Small intestine (tissue), 7 donors: ENCODE measurements at regions not wholly inside any gene's neighbourhood (a gene's known extent, or its start where the extent isn't known, plus 50 kb on each side); places are given as distances from the start of the nearest gene placed in this dataset.
"Not testable (repeated sequence)": the region's sequence is repeated elsewhere in the genome, so short reads cannot be mapped to it uniquely, and the experiment has no call there.

Experiments
- DNase-seq, 2 donors: peaks; one replicate each; pipeline versions ENCODE4 v3.0.0 to v3.0.0-alpha.2; 2013
- FAIRE-seq: peaks from 2 replicates; lab custom pipeline; 2012; peaks lifted over from hg19 to GRCh38; lab: Jason Lieb, UNC
- H3K27ac ChIP-seq, 3 donors: one replicate each; pipeline ENCODE4 v1.5.1; 2013; ENCODE audit warnings: low read length in 2 of 3, mild to moderate bottlenecking in 2 of 3, control low read depth in 1 of 3, inconsistent platforms in 1 of 3, low read depth in 1 of 3, moderate library complexity in 1 of 3
- H3K27me3 ChIP-seq, 3 donors: one replicate each; pipeline ENCODE4 v1.6.1; 2013; ENCODE audit warnings: low read length in 3 of 3, inconsistent platforms in 1 of 3; ENCODE audit not compliant: control insufficient read depth in 3 of 3, insufficient read depth in 3 of 3
- H3K36me3 ChIP-seq, 3 donors: one replicate each; pipeline ENCODE4 v1.6.1; 2013; ENCODE audit warnings: low read length in 3 of 3, inconsistent platforms in 1 of 3, low read depth in 1 of 3, mild to moderate bottlenecking in 1 of 3, moderate library complexity in 1 of 3; ENCODE audit not compliant: control insufficient read depth in 3 of 3, insufficient read depth in 2 of 3
- H3K4me1 ChIP-seq, 3 donors: one replicate each; pipeline ENCODE4 v1.6.1; 2013; ENCODE audit warnings: low read length in 2 of 3, inconsistent platforms in 1 of 3, low read depth in 1 of 3, mild to moderate bottlenecking in 1 of 3, moderate library complexity in 1 of 3; ENCODE audit not compliant: control insufficient read depth in 3 of 3, insufficient read depth in 2 of 3
- H3K4me3 ChIP-seq, 3 donors: one replicate each; pipeline ENCODE4 v1.5.1; 2013; ENCODE audit warnings: low read length in 3 of 3, control low read depth in 1 of 3, inconsistent platforms in 1 of 3, low read depth in 1 of 3, mild to moderate bottlenecking in 1 of 3, moderate library complexity in 1 of 3
- H3K9me3 ChIP-seq, 2 donors: one replicate each; pipeline ENCODE4 v1.6.1; 2013; ENCODE audit warnings: low read depth in 1 of 2, low read length in 1 of 2; ENCODE audit not compliant: control insufficient read depth in 2 of 2, insufficient read depth in 1 of 2
- WGBS, 3 donors: extraction: QIAGEN DNeasy Blood & Tissue Kit; methylation state at CpG; one replicate each; pipeline ENCODE4 v1.1.7; 2013; 5-methylcytosine and 5-hydroxymethylcytosine counted together
- donor health status: healthy with polysubstance abuse.
- donor health status: control.
- donor health status: control.
- donor health status: Bipolar disorder and iron deficiency.
- donor health status: healthy.

DNA sequence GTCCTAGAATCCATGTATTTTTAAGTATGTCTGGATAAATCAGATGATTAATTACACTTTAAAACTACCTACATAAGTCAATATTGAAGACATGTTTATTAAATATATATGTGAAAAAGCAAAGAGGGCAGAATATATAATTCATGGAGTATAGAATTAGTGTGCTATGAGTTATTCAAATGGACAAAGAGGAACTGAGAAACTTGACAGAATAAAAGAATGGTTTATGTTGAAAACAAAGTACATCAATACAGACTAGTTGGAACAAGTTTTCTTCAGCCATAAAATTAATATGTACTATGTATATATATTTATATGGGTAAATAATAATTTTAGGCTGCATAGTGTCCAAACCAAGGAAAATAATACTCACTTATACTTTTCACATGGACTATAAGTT, 173.5 kb downstream of the NPFFR2 start:
- no peak for FAIRE-seq

DNA sequence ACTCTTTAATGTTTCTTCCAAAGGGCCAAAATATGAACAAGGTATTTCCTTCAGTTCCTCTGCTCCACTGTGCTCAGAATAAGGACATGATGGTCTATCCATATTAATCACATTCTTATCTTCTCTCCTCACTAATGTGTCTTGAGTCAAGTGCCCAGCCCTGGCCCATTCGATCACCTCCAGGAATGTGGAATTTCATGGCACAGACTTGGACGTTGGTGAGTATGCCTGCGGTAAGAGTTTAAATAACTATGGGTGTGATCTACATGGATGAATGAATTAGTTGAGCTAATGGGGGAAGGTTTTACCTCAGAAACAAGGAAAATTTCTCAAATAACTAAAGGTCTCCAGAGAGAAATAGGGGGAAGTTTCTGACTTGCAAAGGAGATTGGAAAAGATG, 174.0 kb downstream of the NPFFR2 start:
- peaks cover 0 to 3% (median 0%) of the 10 kb centered on the region in 3 donors for H3K27me3 ChIP-seq
- H3K4me3 ChIP-seq = no peak overlapping the region
- H3K9me3 ChIP-seq = no peaks in the 10 kb centered on the region
- no peak for DNase-seq
- no peaks in the 10 kb centered on the region for H3K4me1 ChIP-seq
- H3K36me3 ChIP-seq = no peaks in the 10 kb centered on the region
- 69 to 79% (median 72%) methylated on average over 3 of the region's 3 CpGs for WGBS, 3 donors
- FAIRE-seq = no peak
- no peak overlapping the region for H3K27ac ChIP-seq

More for the DNA sequence above, 173.5 kb downstream of the NPFFR2 start:
- Histone ChIP-seq H3K27me3 (peaks cover 0 to 3% (median 0%) of the 10 kb centered on the region in 3 donors), H3K4me3 (no peak overlapping the region), H3K4me1 (no peaks in the 10 kb centered on the region), H3K36me3 (no peaks in the 10 kb centered on the region), H3K27ac (no peak overlapping the region), H3K9me3 (no peaks in the 10 kb centered on the region)
- no peak for DNase-seq

DNA sequence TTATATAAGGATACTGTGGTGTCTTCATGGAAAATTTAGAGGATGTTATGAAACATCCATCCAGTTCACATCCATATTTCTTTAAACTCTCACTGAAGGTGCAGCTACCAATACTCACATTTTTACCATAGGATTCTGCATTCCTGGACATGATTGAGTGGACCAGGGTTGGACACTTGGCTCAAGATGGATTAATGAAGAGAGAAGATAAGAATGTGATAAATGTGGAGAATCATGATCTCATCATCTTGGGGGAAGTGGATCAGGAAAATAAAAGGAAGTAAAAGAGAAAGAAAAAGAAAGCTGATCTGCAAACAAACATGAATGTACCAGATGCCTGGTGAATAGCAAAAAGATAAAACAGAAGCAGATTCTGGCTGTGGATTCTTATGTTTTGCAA, 175.4 kb downstream of the NPFFR2 start:
- FAIRE-seq (no peak), DNase-seq (no peak)
- H3K4me1 ChIP-seq = no peaks in the 10 kb centered on the region
- H3K27ac ChIP-seq = no peak overlapping the region
- no peak overlapping the region for H3K4me3 ChIP-seq
- no peaks in the 10 kb centered on the region for H3K9me3 ChIP-seq
- H3K27me3 ChIP-seq = peaks cover 0 to 3% (median 0%) of the 10 kb centered on the region in 3 donors
- H3K36me3 ChIP-seq = no peaks in the 10 kb centered on the region

DNA sequence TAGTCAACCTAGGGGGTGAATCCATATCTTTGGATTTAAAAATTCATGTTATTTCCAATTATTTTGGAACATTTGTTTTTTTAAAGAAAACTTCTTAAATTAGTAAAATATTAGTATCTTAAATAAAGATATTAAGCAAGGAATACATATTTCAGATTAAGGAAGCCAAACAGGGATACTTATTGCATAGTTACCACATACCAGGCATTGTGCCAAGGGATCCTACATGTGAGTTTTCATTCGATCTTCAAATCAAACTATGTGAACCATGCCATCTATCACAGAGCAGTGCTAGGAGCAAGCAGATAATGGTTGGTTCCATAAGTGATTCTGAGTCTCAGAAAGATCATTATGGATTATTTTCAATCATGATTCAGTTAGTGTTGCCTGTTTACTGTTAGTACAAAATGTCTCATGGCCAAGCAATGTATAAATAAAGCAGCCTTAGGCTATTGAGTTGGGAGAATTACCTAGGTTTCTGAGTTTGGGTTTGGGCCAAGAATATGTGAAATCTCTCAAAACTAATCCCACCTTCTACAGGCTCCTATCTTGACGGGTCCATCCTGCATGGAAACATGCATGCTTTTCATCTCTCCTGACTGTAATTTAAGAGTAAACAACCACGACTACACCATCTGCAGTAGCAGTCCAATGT, 176.7 kb downstream of the NPFFR2 start:
- DNase-seq = no peak
- H3K27me3 ChIP-seq = peaks cover 0 to 3% (median 0%) of the 10 kb centered on the region in 3 donors
- H3K27ac ChIP-seq = no peak overlapping the region
- WGBS, 3 donors = 48 to 52% (median 48%) methylated on average over 3 of the region's 3 CpGs
- H3K4me3 ChIP-seq = no peak overlapping the region
- no peaks in the 10 kb centered on the region for H3K36me3 ChIP-seq
- H3K9me3 ChIP-seq = no peaks in the 10 kb centered on the region
- no peak for FAIRE-seq
- H3K4me1 ChIP-seq = no peaks in the 10 kb centered on the region

DNA sequence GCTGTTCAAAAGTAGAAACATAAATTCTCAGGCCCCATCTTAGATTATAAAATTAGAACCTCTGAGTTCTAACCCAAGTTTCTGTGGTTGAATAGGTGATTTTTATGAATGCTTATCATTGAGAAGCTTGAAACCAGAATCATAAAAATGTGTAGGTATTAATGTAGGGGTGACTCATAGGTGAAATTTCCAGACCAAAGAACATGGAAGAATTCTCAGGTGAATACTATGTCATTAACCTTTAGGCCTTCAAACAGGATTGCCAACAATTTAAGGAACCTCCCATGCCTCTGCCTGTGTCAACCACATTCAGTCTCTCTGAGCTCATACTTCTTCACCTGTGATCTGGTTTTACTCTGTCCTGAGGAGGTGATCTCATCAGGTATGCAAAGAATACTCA, 177.8 kb downstream of the NPFFR2 start:
- FAIRE-seq (no peak), DNase-seq (peak; percentile 1 to 5)
- H3K9me3 ChIP-seq = no peaks in the 10 kb centered on the region
- peaks cover 0 to 3% (median 0%) of the 10 kb centered on the region in 3 donors for H3K27me3 ChIP-seq
- no peaks in the 10 kb centered on the region for H3K36me3 ChIP-seq
- no peak overlapping the region for H3K4me3 ChIP-seq
- no peak overlapping the region for H3K27ac ChIP-seq
- no peaks in the 10 kb centered on the region for H3K4me1 ChIP-seq

DNA sequence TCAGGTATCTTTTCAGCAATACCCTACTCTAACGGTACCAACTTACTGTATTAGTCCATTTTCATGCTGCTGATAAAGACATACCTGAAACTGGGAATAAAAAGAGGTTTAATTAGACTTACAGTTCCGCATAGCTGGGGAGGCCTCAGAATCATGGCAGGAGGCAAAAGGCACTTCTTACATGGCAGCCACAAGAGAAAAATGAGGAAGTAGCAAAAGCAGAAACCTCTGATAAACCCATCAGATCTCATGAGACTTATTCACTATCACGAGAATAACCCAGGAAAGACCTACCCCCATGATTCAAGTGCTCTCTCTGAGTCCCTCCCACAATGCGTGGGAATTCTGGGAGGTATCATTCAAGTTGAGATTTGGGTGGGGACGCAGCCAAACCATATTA, 182.0 kb downstream of the NPFFR2 start:
- not testable (repeated sequence) for FAIRE-seq, H3K36me3 ChIP-seq, H3K4me3 ChIP-seq, H3K27me3 ChIP-seq, H3K27ac ChIP-seq, DNase-seq, H3K4me1 ChIP-seq
- peaks cover 0 to 13% of the 10 kb centered on the region in 2 donors for H3K9me3 ChIP-seq
- 75 to 80% (median 76%) methylated on average over 5 of the region's 5 CpGs for WGBS, 3 donors

DNA sequence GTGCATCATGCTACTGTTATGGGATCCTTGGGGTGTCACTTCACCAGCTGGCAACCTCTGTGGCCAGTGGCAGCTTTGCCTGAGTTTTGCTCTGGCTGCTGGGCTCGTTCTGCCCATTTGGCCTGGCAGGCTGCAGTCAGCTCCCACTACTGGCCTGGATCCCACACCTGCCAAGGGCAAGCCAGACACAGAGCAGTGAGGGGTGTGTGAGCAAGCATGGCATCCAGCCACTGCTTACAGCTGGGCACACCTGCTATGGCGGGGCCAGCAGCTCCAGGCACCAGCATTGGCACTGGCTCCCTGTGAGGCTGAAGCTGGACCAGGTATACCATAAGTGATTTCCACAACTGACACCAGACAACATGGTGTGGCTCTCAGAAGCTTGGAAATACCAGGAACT, 183.4 kb downstream of the NPFFR2 start:
- no peak for DNase-seq
- 51 to 70% (median 59%) methylated on average over 2 of the region's 2 CpGs for WGBS, 3 donors
- no peak for FAIRE-seq

DNA sequence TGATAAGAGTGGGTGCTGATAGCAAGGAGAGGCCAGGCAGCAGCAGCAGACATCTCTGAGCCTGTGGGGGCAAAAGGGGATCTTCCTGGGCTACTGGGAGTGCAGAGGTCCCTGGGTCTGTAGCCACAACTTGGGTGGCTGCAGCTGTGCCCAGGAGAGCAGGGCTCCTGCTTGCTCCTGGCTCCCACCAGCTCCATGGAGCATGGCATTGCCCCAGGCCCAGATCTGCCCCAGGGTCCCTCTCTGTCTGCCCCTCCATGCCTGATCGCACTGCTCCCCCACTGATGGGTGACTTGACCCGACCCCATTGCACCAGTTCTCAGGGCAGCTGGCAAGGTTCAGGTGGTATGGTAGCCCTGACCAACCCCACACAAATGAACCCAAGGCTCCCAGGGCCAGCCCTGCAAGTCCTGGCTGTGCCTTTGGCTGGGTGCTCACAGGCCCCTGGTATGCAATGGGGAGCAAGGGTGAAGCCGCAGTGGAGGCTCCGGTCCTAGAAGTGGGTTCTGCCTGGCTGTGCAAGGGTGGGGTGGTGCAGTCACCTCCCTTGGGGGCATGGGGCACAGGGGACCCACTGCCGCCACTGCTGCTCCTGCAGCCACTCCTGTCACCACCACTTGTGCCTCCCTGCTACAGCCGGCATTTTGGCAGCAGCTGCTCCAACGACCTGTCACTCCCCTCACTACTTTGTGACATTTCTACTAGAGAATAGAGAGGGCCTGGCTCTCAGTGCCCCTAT, 184.9 kb downstream of the NPFFR2 start:
- no peak for FAIRE-seq
- 79 to 86% (median 81%) methylated on average over 7 of the region's 7 CpGs for WGBS, 3 donors

More for the DNA sequence above, 183.4 kb downstream of the NPFFR2 start:
- H3K9me3 ChIP-seq = peaks cover 0 to 13% of the 10 kb centered on the region in 2 donors
- no peaks in the 10 kb centered on the region for H3K4me1 ChIP-seq
- H3K36me3 ChIP-seq = no peaks in the 10 kb centered on the region
- H3K4me3 ChIP-seq = no peak overlapping the region
- no peaks in the 10 kb centered on the region for H3K27me3 ChIP-seq
- H3K27ac ChIP-seq = no peak overlapping the region

More for the DNA sequence above, 184.9 kb downstream of the NPFFR2 start:
- peaks cover 0 to 13% of the 10 kb centered on the region in 2 donors for H3K9me3 ChIP-seq
- H3K27me3 ChIP-seq = no peaks in the 10 kb centered on the region
- no peak overlapping the region for H3K4me3 ChIP-seq
- no peaks in the 10 kb centered on the region for H3K4me1 ChIP-seq
- H3K36me3 ChIP-seq = no peaks in the 10 kb centered on the region
- H3K27ac ChIP-seq = no peak overlapping the region
- no peak for DNase-seq
